H1 (cell line): ENCODE measurements at regions not wholly inside any gene's neighbourhood (a gene's known extent, or its start where the extent isn't known, plus 50 kb on each side); places are given as distances from the start of the nearest gene placed in this dataset.

Source experiments
- CTCF ChIA-PET: fragments of 300-600 bp; sonication (Branson Sonifier 250); formaldehyde crosslinking; loops from one replicate; lab custom pipeline; 2021; ENCODE audit not compliant: partially characterized antibody; lab: Charles Lee
- POLR2A ChIA-PET: fragments of 300-600 bp; sonication (Branson Sonifier 250); formaldehyde crosslinking; loops from one replicate; lab custom pipeline; 2021; ENCODE audit warnings: inconsistent platforms; ENCODE audit not compliant: partially characterized antibody; lab: Charles Lee
- DNase-seq, 2 experiments: peaks; one replicate each; pipeline versions ENCODE4 v3.0.0 to v3.0.0-alpha.2; 2010 to 2022; ENCODE audit warnings: low spot score in 2 of 2, low read depth in 1 of 2, mixed read lengths in 1 of 2
- FAIRE-seq: peaks from 2 replicates; lab custom pipeline; 2011; peaks lifted over from hg19 to GRCh38; lab: Jason Lieb, UNC
- H2AFZ ChIP-seq: 2 replicates; pipeline ENCODE4 v1.8.1; 2012; ENCODE audit warnings: low read length, inconsistent platforms
- H2AK5ac ChIP-seq: 2 replicates; pipeline ENCODE4 v1.6.1; 2013; ENCODE audit warnings: low read depth, low read length
- H2BK120ac ChIP-seq: replicated peaks from 2 replicates; pipeline ENCODE3; 2013; ENCODE audit warnings: low read depth, low read length, inconsistent platforms
- H2BK12ac ChIP-seq: 2 replicates; pipeline ENCODE4 v1.6.1; 2013; ENCODE audit warnings: low read depth, low read length
- H2BK15ac ChIP-seq: 2 replicates; pipeline ENCODE4 v1.6.1; 2013; ENCODE audit warnings: low read length
- H2BK20ac ChIP-seq: 2 replicates; pipeline ENCODE4 v1.6.1; 2013; ENCODE audit warnings: low read length
- H2BK5ac ChIP-seq: 2 replicates; pipeline ENCODE4 v1.6.1; 2013; ENCODE audit warnings: low read depth, low read length
- H3K14ac ChIP-seq: 2 replicates; pipeline ENCODE4 v1.6.1; 2013; ENCODE audit warnings: inconsistent platforms; ENCODE audit not compliant: insufficient read length
- H3K18ac ChIP-seq: 2 replicates; pipeline ENCODE4 v1.6.1; 2013; ENCODE audit warnings: low read length; ENCODE audit errors: extremely low read depth
- H3K23ac ChIP-seq: 2 replicates; pipeline ENCODE4 v1.6.1; 2013; ENCODE audit warnings: inconsistent platforms; ENCODE audit not compliant: insufficient read length
- H3K23me2 ChIP-seq: 2 replicates; pipeline ENCODE4 v1.6.1; 2013; ENCODE audit warnings: low read depth, low read length
- H3K27ac ChIP-seq: 2 replicates; pipeline ENCODE4 v1.6.1; 2011; ENCODE audit warnings: low read depth, low read length, inconsistent platforms
- H3K27me3 ChIP-seq, 4 experiments: replicated peaks in 1 of 4; 1 replicate in 1 of 4; 2 replicates in 3 of 4; pipeline versions ENCODE4 v1.6.1 to v1.8.1; 2011 to 2013; ENCODE audit warnings: low read length in 3 of 4, mild to moderate bottlenecking in 3 of 4, inconsistent platforms in 2 of 4, mixed read lengths in 2 of 4, moderate library complexity in 1 of 4; ENCODE audit not compliant: control insufficient read depth in 3 of 4, insufficient read depth in 3 of 4; ENCODE audit errors: extremely low read depth in 1 of 4
- H3K36me3 ChIP-seq, 4 experiments: 2 replicates each; pipeline versions ENCODE4 v1.6.1 to v1.8.1; 2011 to 2013; ENCODE audit warnings: mild to moderate bottlenecking in 4 of 4, low read length in 3 of 4, moderate library complexity in 2 of 4, control low read depth in 1 of 4, inconsistent platforms in 1 of 4; ENCODE audit not compliant: insufficient read depth in 4 of 4, control insufficient read depth in 2 of 4
- H3K4ac ChIP-seq: replicated peaks from 2 replicates; pipeline ENCODE3; 2013; ENCODE audit warnings: low read length, low read depth, mixed read lengths, inconsistent platforms; ENCODE audit not compliant: insufficient read length
- H3K4me1 ChIP-seq, 4 experiments: replicated peaks in 1 of 4; 1 replicate in 1 of 4; 2 replicates in 3 of 4; pipeline versions ENCODE4 v1.6.1 to v1.8.1; 2011 to 2013; ENCODE audit warnings: low read length in 3 of 4, inconsistent platforms in 2 of 4, mixed read lengths in 1 of 4; ENCODE audit not compliant: insufficient read depth in 4 of 4, control insufficient read depth in 3 of 4
- H3K4me2 ChIP-seq, 2 experiments: 2 replicates each; pipeline versions ENCODE4 v1.6.1 to v1.8.1; 2011 to 2013; ENCODE audit warnings: low read depth in 2 of 2, low read length in 2 of 2, control low read depth in 1 of 2, inconsistent platforms in 1 of 2, mild to moderate bottlenecking in 1 of 2; ENCODE audit not compliant: insufficient read depth in 1 of 2
- H3K4me3 ChIP-seq, 4 experiments: fragments of 200-600, 300-600 bp in 1 of 4; sonication (generic), shearing (Covaris generic), sonication (Bioruptor Twin) in 1 of 4; 2 replicates each; pipeline versions ENCODE4 v1.5.1 to v1.8.1; 2011 to 2016; ENCODE audit warnings: low read length in 4 of 4, low read depth in 3 of 4, control low read depth in 2 of 4, inconsistent platforms in 2 of 4, mild to moderate bottlenecking in 2 of 4, mixed read lengths in 1 of 4, moderate library complexity in 1 of 4; ENCODE audit not compliant: insufficient read depth in 2 of 4; ENCODE audit errors: extremely low read depth in 1 of 4
- H3K56ac ChIP-seq: replicated peaks from 2 replicates; pipeline ENCODE3; 2013; ENCODE audit warnings: low read depth, mild to moderate bottlenecking, mixed read lengths, low read length, inconsistent platforms; ENCODE audit not compliant: insufficient read length
- H3K79me1 ChIP-seq: 2 replicates; pipeline ENCODE4 v1.6.1; 2013; ENCODE audit warnings: low read depth, low read length, control low read depth
- H3K79me2 ChIP-seq, 2 experiments: 2 replicates each; pipeline versions ENCODE4 v1.6.1 to v1.8.1; 2012 to 2013; ENCODE audit warnings: low read length in 2 of 2, mild to moderate bottlenecking in 2 of 2, inconsistent platforms in 1 of 2; ENCODE audit not compliant: insufficient read depth in 2 of 2, control insufficient read depth in 1 of 2
- H3K9ac ChIP-seq, 4 experiments: replicated peaks in 1 of 4; 1 replicate in 1 of 4; 2 replicates in 3 of 4; pipeline versions ENCODE4 v1.6.1 to v1.8.1; 2011 to 2013; ENCODE audit warnings: low read depth in 3 of 4, low read length in 3 of 4, control low read depth in 2 of 4, mild to moderate bottlenecking in 2 of 4, moderate library complexity in 2 of 4, inconsistent platforms in 1 of 4; ENCODE audit errors: extremely low read depth in 1 of 4
- H3K9me3 ChIP-seq, 2 experiments: 2 replicates each; pipeline versions ENCODE4 v1.6.1 to v1.8.1; 2012 to 2013; ENCODE audit warnings: mild to moderate bottlenecking in 2 of 2, moderate library complexity in 2 of 2, control low read depth in 1 of 2, inconsistent platforms in 1 of 2, low read depth in 1 of 2, low read length in 1 of 2, mixed read lengths in 1 of 2; ENCODE audit not compliant: insufficient read depth in 2 of 2
- H4K20me1 ChIP-seq, 2 experiments: replicated peaks in 1 of 2; 2 replicates each; pipeline versions ENCODE3 to v1.8.1; 2011 to 2013; ENCODE audit warnings: inconsistent platforms in 2 of 2, low read length in 2 of 2, mild to moderate bottlenecking in 1 of 2; ENCODE audit not compliant: insufficient read depth in 2 of 2, control insufficient read depth in 1 of 2
- H4K5ac ChIP-seq: 2 replicates; pipeline ENCODE4 v1.6.1; 2013; ENCODE audit warnings: low read length, low read depth, mixed read lengths, inconsistent platforms; ENCODE audit not compliant: insufficient read length
- H4K8ac ChIP-seq: 2 replicates; pipeline ENCODE4 v1.8.0; 2013; ENCODE audit warnings: mild to moderate bottlenecking, moderate library complexity, low read length, inconsistent platforms; ENCODE audit not compliant: insufficient read depth; ENCODE audit errors: extremely low read depth
- H4K91ac ChIP-seq: replicated peaks from 2 replicates; pipeline ENCODE3; 2013; ENCODE audit warnings: low read length, mixed read lengths, inconsistent platforms; ENCODE audit not compliant: insufficient read length
- ASH2L ChIP-seq: fragments of 200-600, 300-600 bp; sonication (generic); IDR thresholded peaks from one replicate; pipeline ENCODE4 v1.7.1; 2017; ENCODE audit warnings: low read length
- BCL11A ChIP-seq, 2 experiments: IDR thresholded peaks; one replicate each; pipeline ENCODE4 v1.6.1; 2011; ENCODE audit warnings: low read depth in 2 of 2, low read length in 2 of 2, mild to moderate bottlenecking in 2 of 2
- CBX8 ChIP-seq: fragments of 300-800, 300-1000 bp; sonication (generic); IDR thresholded peaks from 2 replicates; pipeline ENCODE4 v1.7.1; 2016; ENCODE audit warnings: low read depth, low read length, borderline replicate concordance
- RFX5 ChIP-seq: IDR thresholded peaks from 2 replicates; pipeline ENCODE4 v1.6.1; 2011; ENCODE audit warnings: low read depth, low read length, improper control_type of control experiment, borderline replicate concordance
- TAF7 ChIP-seq: optimal IDR thresholded peaks from 2 replicates; pipeline ENCODE3; 2011; ENCODE audit warnings: low read depth, mild to moderate bottlenecking, inconsistent platforms, low read length, moderate library complexity, borderline replicate concordance
- whole genome bisulfite sequencing, 2 experiments: shearing (Covaris generic) in 1 of 2; methylation state at CpG; one replicate each; pipeline versions ENCODE4 v1.1.6 to v1.1.7; 2013 to 2015; ENCODE audit warnings: low lambda C conversion rate in 2 of 2, mixed read lengths in 2 of 2, inconsistent platforms in 1 of 2, low coverage in 1 of 2, missing lambda C conversion rate in 1 of 2; ENCODE audit not compliant: insufficient replicate concordance in 2 of 2, insufficient coverage in 1 of 2, insufficient read length in 1 of 2; ENCODE audit errors: extremely low coverage in 1 of 2, missing lambda C conversion rate in 1 of 2; 5-methylcytosine and 5-hydroxymethylcytosine counted together
- TF ChIP-seq, protein P1 (sequence below): IDR thresholded peaks from 2 replicates; pipeline ENCODE4 v1.6.1; 2012; ENCODE audit warnings: inconsistent platforms
- TF ChIP-seq, protein P2 (sequence below), 3 experiments: IDR thresholded peaks; 1 replicate in 2 of 3; 2 replicates in 1 of 3; pipeline versions ENCODE4 v1.5.1 to v1.6.1; 2011; ENCODE audit warnings: low read length in 3 of 3, mild to moderate bottlenecking in 3 of 3, inconsistent platforms in 2 of 3, low read depth in 1 of 3, moderate library complexity in 1 of 3; ENCODE audit not compliant: insufficient read depth in 1 of 3; ENCODE audit errors: control extremely low read depth in 1 of 3

DNA sequence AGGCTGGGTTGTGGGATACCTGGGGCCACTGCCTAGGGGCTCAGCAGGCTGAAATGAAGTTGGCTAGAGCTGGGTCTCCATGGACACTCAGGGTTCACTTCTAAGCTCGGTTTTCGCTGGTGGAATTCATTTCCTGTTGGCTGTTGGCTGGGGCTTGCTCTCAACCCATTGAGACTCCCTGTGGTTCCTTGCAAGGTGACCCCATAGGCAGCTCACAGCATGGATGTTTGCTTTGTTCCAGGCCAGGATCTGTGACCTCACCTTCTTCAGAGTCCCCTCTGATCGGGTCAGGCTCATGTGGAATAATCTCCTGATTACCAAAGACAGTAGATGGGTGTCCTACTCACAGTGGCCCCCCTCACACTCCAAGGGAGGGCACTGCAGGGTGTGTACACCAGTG lies 229.3 kb downstream of the QKI start:
- no peak overlapping the region for H2BK12ac ChIP-seq
- no peaks in the 10 kb centered on the region for H3K79me1 ChIP-seq
- no peaks in the 10 kb centered on the region for H3K23me2 ChIP-seq
- ChIA-PET CTCF (interaction anchor here (0.6 to 1.0 kb wide), 4 partner anchors 11 to 1263 kb away, joined by 3 read pairs; no protein-coding TSS in a partner anchor), POLR2A (no interaction called here)
- H3K23ac ChIP-seq, result no peak overlapping the region
- H3K14ac ChIP-seq, result no peak overlapping the region
- no peak overlapping the region for H4K8ac ChIP-seq
- no peak overlapping the region for H3K4me3 ChIP-seq
- no peak overlapping the region for H2AK5ac ChIP-seq
- no peaks in the 10 kb centered on the region for H3K79me2 ChIP-seq
- H3K4me1 ChIP-seq, result no peaks in the 10 kb centered on the region
- no peak overlapping the region for H3K4me2 ChIP-seq
- no peak overlapping the region for H3K27ac ChIP-seq
- no peak overlapping the region for H4K91ac ChIP-seq
- H3K9me3 ChIP-seq, result no peaks in the 10 kb centered on the region; a peak in 1 of 4 replicates
- H2BK15ac ChIP-seq, result no peak overlapping the region
- H2BK20ac ChIP-seq, result no peak overlapping the region
- H2AFZ ChIP-seq, result no peak overlapping the region
- no peak for DNase-seq
- H4K20me1 ChIP-seq, result no peaks in the 10 kb centered on the region
- TF ChIP-seq TAF7, result no peak
- no peak for TF ChIP-seq BCL11A (IDR thresholded peaks at IDR 0.05; ENCODE audit: low read depth in 2 of 2, low read length in 2 of 2)
- TF ChIP-seq, protein P1, sequence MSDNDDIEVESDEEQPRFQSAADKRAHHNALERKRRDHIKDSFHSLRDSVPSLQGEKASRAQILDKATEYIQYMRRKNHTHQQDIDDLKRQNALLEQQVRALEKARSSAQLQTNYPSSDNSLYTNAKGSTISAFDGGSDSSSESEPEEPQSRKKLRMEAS, result no peak
- TF ChIP-seq RFX5, result no peak
- TF ChIP-seq, protein P2, sequence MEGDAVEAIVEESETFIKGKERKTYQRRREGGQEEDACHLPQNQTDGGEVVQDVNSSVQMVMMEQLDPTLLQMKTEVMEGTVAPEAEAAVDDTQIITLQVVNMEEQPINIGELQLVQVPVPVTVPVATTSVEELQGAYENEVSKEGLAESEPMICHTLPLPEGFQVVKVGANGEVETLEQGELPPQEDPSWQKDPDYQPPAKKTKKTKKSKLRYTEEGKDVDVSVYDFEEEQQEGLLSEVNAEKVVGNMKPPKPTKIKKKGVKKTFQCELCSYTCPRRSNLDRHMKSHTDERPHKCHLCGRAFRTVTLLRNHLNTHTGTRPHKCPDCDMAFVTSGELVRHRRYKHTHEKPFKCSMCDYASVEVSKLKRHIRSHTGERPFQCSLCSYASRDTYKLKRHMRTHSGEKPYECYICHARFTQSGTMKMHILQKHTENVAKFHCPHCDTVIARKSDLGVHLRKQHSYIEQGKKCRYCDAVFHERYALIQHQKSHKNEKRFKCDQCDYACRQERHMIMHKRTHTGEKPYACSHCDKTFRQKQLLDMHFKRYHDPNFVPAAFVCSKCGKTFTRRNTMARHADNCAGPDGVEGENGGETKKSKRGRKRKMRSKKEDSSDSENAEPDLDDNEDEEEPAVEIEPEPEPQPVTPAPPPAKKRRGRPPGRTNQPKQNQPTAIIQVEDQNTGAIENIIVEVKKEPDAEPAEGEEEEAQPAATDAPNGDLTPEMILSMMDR (IDR thresholded peaks at IDR 0.05; ENCODE audit: control extremely low read depth in 1 of 3, insufficient read depth in 1 of 3, low read depth in 1 of 3, low read length in 3 of 3), result no peak
- no peak for TF ChIP-seq ASH2L
- no peak for TF ChIP-seq CBX8
- no peak for FAIRE-seq
- no peak overlapping the region for H4K5ac ChIP-seq
- H2BK120ac ChIP-seq, result no peak overlapping the region
- no peaks in the 10 kb centered on the region for H3K27me3 ChIP-seq
- no peak overlapping the region for H3K56ac ChIP-seq
- no peak overlapping the region for H3K9ac ChIP-seq
- no peak overlapping the region for H2BK5ac ChIP-seq
- H3K4ac ChIP-seq, result no peak overlapping the region
- 76% methylated on average over 3 of the region's 3 CpGs; no CpG with 5 or more reads in 1 of the 2 experiments for WGBS, 2 experiments
- no peak overlapping the region for H3K18ac ChIP-seq
- H3K36me3 ChIP-seq, result no peaks in the 10 kb centered on the region
